ENCODE measurements at regions not wholly inside any gene's neighbourhood (a gene's known extent, or its start where the extent isn't known, plus 50 kb on each side); places are given as distances from the start of the nearest gene placed in this dataset.

DNA sequence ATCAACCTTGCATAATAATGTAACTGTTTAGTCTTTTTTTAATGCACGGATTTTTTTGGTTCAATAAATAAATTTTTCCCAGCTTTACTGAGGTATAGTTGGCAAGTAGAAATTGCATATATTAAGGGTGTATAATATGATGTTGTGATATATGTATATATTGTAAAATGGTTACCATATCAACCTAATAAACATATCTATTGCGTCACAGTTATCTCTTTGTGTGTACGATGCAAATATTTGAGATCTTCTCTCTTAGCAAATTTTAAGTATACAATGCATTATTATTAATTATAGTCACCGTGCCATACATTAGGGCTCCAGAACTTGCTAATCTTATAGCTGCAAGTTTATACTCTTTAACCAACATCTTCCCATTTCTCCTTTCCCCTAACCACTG is 57.2 kb upstream of the TMEM161B start:
- no peak overlapping the region for H3K4me3 Mint-ChIP-seq
- no peak for DNase-seq (ENCODE audit: low spot score)
- peaks cover 8 to 16% of the 10 kb centered on the region in 2 donors for H3K27me3 Mint-ChIP-seq
- H3K36me3 Mint-ChIP-seq, result no peaks in the 10 kb centered on the region
- no peak overlapping the region for H3K27ac Mint-ChIP-seq
- H3K4me1 Mint-ChIP-seq (ENCODE audit: low read depth in 2 of 2), result no peaks in the 10 kb centered on the region
- no peak for ATAC-seq
- H3K9me3 Mint-ChIP-seq, result peaks cover 4% of the 10 kb centered on the region

DNA sequence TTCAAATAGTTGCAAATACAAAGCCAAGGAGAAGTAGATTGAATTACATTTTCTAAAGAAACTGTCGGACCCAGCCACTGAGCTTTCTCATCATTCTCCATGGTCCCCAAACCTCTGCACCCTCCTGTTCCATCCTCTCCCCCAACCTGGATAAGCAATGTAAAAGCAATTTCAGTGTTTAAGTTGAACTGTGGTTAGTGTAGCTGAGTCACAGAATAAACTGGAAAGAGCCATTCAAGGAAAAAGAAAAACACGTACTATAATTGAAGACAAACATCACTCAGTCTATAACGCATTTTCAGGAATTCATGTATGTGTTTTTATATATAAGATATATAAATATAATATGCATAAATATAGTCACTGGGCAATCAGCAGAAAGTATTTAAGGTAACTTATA is 54.1 kb upstream of the TMEM161B start:
- no peak for DNase-seq (ENCODE audit: low spot score)
- H3K4me1 Mint-ChIP-seq (ENCODE audit: low read depth in 2 of 2), result no peaks in the 10 kb centered on the region
- H3K27me3 Mint-ChIP-seq, result peaks cover 8 to 9% of the 10 kb centered on the region in 2 donors
- H3K27ac Mint-ChIP-seq, result no peak overlapping the region
- H3K4me3 Mint-ChIP-seq, result no peak overlapping the region
- ATAC-seq, result no peak
- no peaks in the 10 kb centered on the region for H3K36me3 Mint-ChIP-seq
- H3K9me3 Mint-ChIP-seq, result peaks cover 5% of the 10 kb centered on the region

Measured in natural killer cell treated with Interleukin-12 subunit alpha and Interleukin-12 subunit beta and Interleukin-15 and Interleukin-18, amount 100 ng/mL, for 72 hours (primary cell).